ENCODE measurements at regions not wholly inside any gene's neighbourhood (a gene's known extent, or its start where the extent isn't known, plus 50 kb on each side); places are given as distances from the start of the nearest gene placed in this dataset.

- no peak for TF ChIP-seq CTCF (IDR thresholded peaks at IDR 0.05; ENCODE audit: control extremely low read depth in 1 of 3, insufficient read depth in 1 of 3, low read depth in 1 of 3, low read length in 3 of 3)
- no peak for TF ChIP-seq TAF1 (IDR thresholded peaks at IDR 0.05; ENCODE audit: low read depth, low read length)
- peak in 1 of 2 experiments; percentile 9; a peak in 1 of 4 replicates for TF ChIP-seq RAD21 (IDR thresholded peaks at IDR 0.05 in 1 of 2, conservative IDR thresholded peaks at IDR 0.05 in 1 of 2; ENCODE audit: low read depth in 2 of 2, low read length in 2 of 2)
- TF ChIP-seq SRF (IDR thresholded peaks at IDR 0.05; ENCODE audit: low read depth, low read length): no peak
- no peak for TF ChIP-seq ATF2 (IDR thresholded peaks at IDR 0.05; ENCODE audit: low read length)
Measured at GRCh38 chr4:110702326-110702725, 79.4 kb upstream of the PITX2 start.
